Islet precursor cell (in vitro differentiated cells): ENCODE measurements at regions not wholly inside any gene's neighbourhood (a gene's known extent, or its start where the extent isn't known, plus 50 kb on each side); places are given as distances from the start of the nearest gene placed in this dataset.
"Not testable (repeated sequence)": the region's sequence is repeated elsewhere in the genome, so short reads cannot be mapped to it uniquely, and the experiment has no call there.

ENCODE experiments used
- DNase-seq: peaks from one replicate; pipeline ENCODE4 v3.0.0-alpha.2; 2018

- no peak for DNase-seq
Measured at GRCh38 chr15:69602921-69603320, 150.3 kb downstream of the RPLP1 start.

- DNase-seq: no peak
Measured at GRCh38 chr15:69603369-69604071, 150.9 kb downstream of the RPLP1 start.

GRCh38 chr15:69604072-69604411 is 151.4 kb downstream of the RPLP1 start:
- DNase-seq: peak; percentile 64

GRCh38 chr15:69606144-69606543 is 153.5 kb downstream of the RPLP1 start:
- DNase-seq: no peak

GRCh38 chr15:69606921-69607500 is 154.4 kb downstream of the RPLP1 start:
- no peak for DNase-seq

- no peak for DNase-seq
Measured at GRCh38 chr15:69608661-69609060, 156.0 kb downstream of the RPLP1 start.

GRCh38 chr15:69609176-69609575 is 156.6 kb downstream of the RPLP1 start:
- DNase-seq: no peak

- DNase-seq: no peak
Measured at GRCh38 chr15:69609776-69610175, 157.2 kb downstream of the RPLP1 start.

GRCh38 chr15:69610277-69610676 is 157.7 kb downstream of the RPLP1 start:
- DNase-seq: no peak

GRCh38 chr15:69610858-69611257 is 158.2 kb downstream of the RPLP1 start:
- no peak for DNase-seq

GRCh38 chr15:69612112-69612511 is 159.5 kb downstream of the RPLP1 start:
- no peak for DNase-seq

GRCh38 chr15:69613182-69613581 is 160.6 kb downstream of the RPLP1 start:
- no peak for DNase-seq

GRCh38 chr15:69613988-69614387 is 161.4 kb downstream of the RPLP1 start:
- no peak for DNase-seq

GRCh38 chr15:69615736-69616135 is 163.1 kb downstream of the RPLP1 start:
- peak; percentile 28 for DNase-seq

- no peak for DNase-seq
Measured at GRCh38 chr15:69616558-69616957, 163.9 kb downstream of the RPLP1 start.

GRCh38 chr15:69617144-69617543 is 164.5 kb downstream of the RPLP1 start:
- not testable (repeated sequence) for DNase-seq

GRCh38 chr15:69623392-69624154 is 171.0 kb downstream of the RPLP1 start:
- DNase-seq: no peak

- DNase-seq: no peak
Measured at GRCh38 chr15:69624155-69624520, 171.5 kb downstream of the RPLP1 start.

GRCh38 chr15:69624816-69625215 is 172.2 kb downstream of the RPLP1 start:
- peak; percentile 12 for DNase-seq

GRCh38 chr15:69625328-69625727 is 172.7 kb downstream of the RPLP1 start:
- DNase-seq: no peak

GRCh38 chr15:69626095-69627066 is 173.8 kb downstream of the RPLP1 start:
- DNase-seq: peak; percentile 21

- peak; percentile 21 for DNase-seq
Measured at GRCh38 chr15:69627548-69628158, 175.0 kb downstream of the RPLP1 start.
